ENCODE measurements at regions not wholly inside any gene's neighbourhood (a gene's known extent, or its start where the extent isn't known, plus 50 kb on each side); places are given as distances from the start of the nearest gene placed in this dataset.

- TF ChIP-seq EZH2 (IDR thresholded peaks at IDR 0.05) (no peak), POLR2A (IDR thresholded peaks at IDR 0.05; ENCODE audit: borderline replicate concordance, extremely low read depth, insufficient read depth, insufficient read length) (no peak), CTCF (IDR thresholded peaks at IDR 0.05 in 2 of 3, conservative IDR thresholded peaks at IDR 0.05 in 1 of 3; ENCODE audit: borderline replicate concordance in 1 of 3, insufficient read depth in 1 of 3, low read depth in 2 of 3, low read length in 2 of 3) (no peak), SIN3A (IDR thresholded peaks at IDR 0.05; ENCODE audit: low read depth) (no peak), POLR2AphosphoS5 (IDR thresholded peaks at IDR 0.05; ENCODE audit: low read depth, low read length) (no peak), TCF7L2 (IDR thresholded peaks at IDR 0.05; ENCODE audit: borderline replicate concordance, extremely low read depth, insufficient read depth, insufficient read length) (no peak), ZNF274 (IDR thresholded peaks at IDR 0.05; ENCODE audit: low read depth, low read length) (no peak), EZH2phosphoT487 (IDR thresholded peaks at IDR 0.05; ENCODE audit: borderline replicate concordance) (no peak), MAX (IDR thresholded peaks at IDR 0.05) (no peak), REST (IDR thresholded peaks at IDR 0.05; ENCODE audit: low read depth) (no peak), JUND (IDR thresholded peaks at IDR 0.05) (no peak)
Observed at GRCh38 chr5:66249920-66250319, 105.8 kb downstream of the SREK1 start.
